T-helper 1 cell treated with Interleukin-12 subunit alpha and Interleukin-12 subunit beta and Interleukin-4 antibody, amounts not matched to agents 30 μg/mL and 1 μg/mL, for 36 hours (primary cell): ENCODE measurements at regions not wholly inside any gene's neighbourhood (a gene's known extent, or its start where the extent isn't known, plus 50 kb on each side); places are given as distances from the start of the nearest gene placed in this dataset.

Source experiments
- H3K27ac Mint-ChIP-seq: one replicate; pipeline ENCODE4 v1.8.0; 2021; ENCODE audit warnings: mild to moderate bottlenecking, mixed read lengths
- H3K27me3 Mint-ChIP-seq: one replicate; pipeline ENCODE4 v1.8.0; 2021; ENCODE audit warnings: low read depth, mixed read lengths
- H3K36me3 Mint-ChIP-seq: one replicate; pipeline ENCODE4 v1.8.0; 2021; ENCODE audit warnings: low read depth, mixed read lengths
- H3K4me1 Mint-ChIP-seq: one replicate; pipeline ENCODE4 v1.8.0; 2021; ENCODE audit warnings: low read depth, mixed read lengths
- H3K4me3 Mint-ChIP-seq: one replicate; pipeline ENCODE4 v1.8.0; 2021; ENCODE audit warnings: mild to moderate bottlenecking, moderate library complexity, mixed read lengths
- H3K9me3 Mint-ChIP-seq: one replicate; pipeline ENCODE4 v1.8.0; 2021; ENCODE audit warnings: mixed read lengths

GRCh38 chr6:169045486-169045885, 208.2 kb downstream of the THBS2 start:
- Mint-ChIP-seq H3K27me3 (no peaks in the 10 kb centered on the region), H3K9me3 (no peaks in the 10 kb centered on the region), H3K4me3 (no peak overlapping the region), H3K27ac (no peak overlapping the region), H3K4me1 (no peaks in the 10 kb centered on the region), H3K36me3 (no peaks in the 10 kb centered on the region)

- Mint-ChIP-seq H3K9me3 (no peaks in the 10 kb centered on the region), H3K36me3 (no peaks in the 10 kb centered on the region), H3K4me1 (no peaks in the 10 kb centered on the region), H3K4me3 (no peak overlapping the region), H3K27ac (no peak overlapping the region), H3K27me3 (no peaks in the 10 kb centered on the region)
These were observed 209.0 kb downstream of the THBS2 start for GRCh38 chr6:169044381-169045230.

- no peak overlapping the region for H3K4me3 Mint-ChIP-seq
- H3K27me3 Mint-ChIP-seq: no peaks in the 10 kb centered on the region
- no peaks in the 10 kb centered on the region for H3K36me3 Mint-ChIP-seq
- no peaks in the 10 kb centered on the region for H3K9me3 Mint-ChIP-seq
- H3K4me1 Mint-ChIP-seq: no peaks in the 10 kb centered on the region
- no peak overlapping the region for H3K27ac Mint-ChIP-seq
These were observed 211.6 kb downstream of the THBS2 start for GRCh38 chr6:169042061-169042460.

- Mint-ChIP-seq H3K4me3 (no peak overlapping the region), H3K36me3 (no peaks in the 10 kb centered on the region), H3K4me1 (no peaks in the 10 kb centered on the region), H3K27me3 (no peaks in the 10 kb centered on the region), H3K9me3 (no peaks in the 10 kb centered on the region), H3K27ac (no peak overlapping the region)
These were observed 212.6 kb downstream of the THBS2 start for GRCh38 chr6:169041078-169041477.

- no peaks in the 10 kb centered on the region for H3K36me3 Mint-ChIP-seq
These were observed 215.0 kb downstream of the THBS2 start for GRCh38 chr6:169038691-169039090.

GRCh38 chr6:169035385-169036240, 218.0 kb downstream of the THBS2 start:
- H3K9me3 Mint-ChIP-seq: no peaks in the 10 kb centered on the region
- no peak overlapping the region for H3K4me3 Mint-ChIP-seq
- no peaks in the 10 kb centered on the region for H3K27me3 Mint-ChIP-seq
- H3K27ac Mint-ChIP-seq: no peak overlapping the region
- H3K36me3 Mint-ChIP-seq: no peaks in the 10 kb centered on the region
- H3K4me1 Mint-ChIP-seq: no peaks in the 10 kb centered on the region

More at GRCh38 chr6:169038691-169039090, 215.0 kb downstream of the THBS2 start:
- no peak overlapping the region for H3K27ac Mint-ChIP-seq
- H3K9me3 Mint-ChIP-seq: no peaks in the 10 kb centered on the region
- H3K4me3 Mint-ChIP-seq: no peak overlapping the region
- no peaks in the 10 kb centered on the region for H3K4me1 Mint-ChIP-seq
- H3K27me3 Mint-ChIP-seq: no peaks in the 10 kb centered on the region

- H3K27ac Mint-ChIP-seq: no peak overlapping the region
- H3K36me3 Mint-ChIP-seq: no peaks in the 10 kb centered on the region
- H3K27me3 Mint-ChIP-seq: no peaks in the 10 kb centered on the region
- no peak overlapping the region for H3K4me3 Mint-ChIP-seq
- H3K9me3 Mint-ChIP-seq: no peaks in the 10 kb centered on the region
- H3K4me1 Mint-ChIP-seq: no peaks in the 10 kb centered on the region
These were observed 219.0 kb downstream of the THBS2 start for GRCh38 chr6:169034516-169035167.

- Mint-ChIP-seq H3K4me1 (no peaks in the 10 kb centered on the region), H3K9me3 (no peaks in the 10 kb centered on the region), H3K36me3 (no peaks in the 10 kb centered on the region), H3K27ac (no peak overlapping the region), H3K27me3 (no peaks in the 10 kb centered on the region), H3K4me3 (no peak overlapping the region)
These were observed 223.8 kb downstream of the THBS2 start for GRCh38 chr6:169029861-169030260.

GRCh38 chr6:169028343-169028742, 225.3 kb downstream of the THBS2 start:
- no peaks in the 10 kb centered on the region for H3K36me3 Mint-ChIP-seq

GRCh38 chr6:169026175-169026574, 227.5 kb downstream of the THBS2 start:
- no peak overlapping the region for H3K4me3 Mint-ChIP-seq
- H3K27ac Mint-ChIP-seq: no peak overlapping the region
- no peaks in the 10 kb centered on the region for H3K27me3 Mint-ChIP-seq
- peaks cover 3% of the 10 kb centered on the region for H3K9me3 Mint-ChIP-seq
- H3K4me1 Mint-ChIP-seq: no peaks in the 10 kb centered on the region
- H3K36me3 Mint-ChIP-seq: no peaks in the 10 kb centered on the region

More at GRCh38 chr6:169028343-169028742, 225.3 kb downstream of the THBS2 start:
- no peaks in the 10 kb centered on the region for H3K27me3 Mint-ChIP-seq
- H3K9me3 Mint-ChIP-seq: peaks cover 3% of the 10 kb centered on the region
- no peak overlapping the region for H3K27ac Mint-ChIP-seq
- no peaks in the 10 kb centered on the region for H3K4me1 Mint-ChIP-seq
- no peak overlapping the region for H3K4me3 Mint-ChIP-seq

- H3K36me3 Mint-ChIP-seq: no peaks in the 10 kb centered on the region
- H3K27ac Mint-ChIP-seq: no peak overlapping the region
- H3K27me3 Mint-ChIP-seq: no peaks in the 10 kb centered on the region
- H3K9me3 Mint-ChIP-seq: peaks cover 3% of the 10 kb centered on the region
- no peak overlapping the region for H3K4me3 Mint-ChIP-seq
- H3K4me1 Mint-ChIP-seq: no peaks in the 10 kb centered on the region
These were observed 229.5 kb downstream of the THBS2 start for GRCh38 chr6:169024047-169024660.

- no peak overlapping the region for H3K27ac Mint-ChIP-seq
- no peaks in the 10 kb centered on the region for H3K27me3 Mint-ChIP-seq
- no peak overlapping the region for H3K4me3 Mint-ChIP-seq
- H3K36me3 Mint-ChIP-seq: no peaks in the 10 kb centered on the region
- peaks cover 3% of the 10 kb centered on the region for H3K9me3 Mint-ChIP-seq
- H3K4me1 Mint-ChIP-seq: no peaks in the 10 kb centered on the region
These were observed 230.3 kb downstream of the THBS2 start for GRCh38 chr6:169023161-169023874.

- Mint-ChIP-seq H3K4me3 (no peak overlapping the region), H3K36me3 (no peaks in the 10 kb centered on the region), H3K27ac (no peak overlapping the region), H3K4me1 (no peaks in the 10 kb centered on the region), H3K27me3 (no peaks in the 10 kb centered on the region), H3K9me3 (peaks cover 9% of the 10 kb centered on the region)
These were observed 231.6 kb downstream of the THBS2 start for GRCh38 chr6:169022079-169022478.

- H3K36me3 Mint-ChIP-seq: no peaks in the 10 kb centered on the region
These were observed 232.8 kb downstream of the THBS2 start for GRCh38 chr6:169020821-169021220.

More at GRCh38 chr6:169020821-169021220, 232.8 kb downstream of the THBS2 start:
- Mint-ChIP-seq H3K27ac (no peak overlapping the region), H3K4me3 (no peak overlapping the region), H3K9me3 (peaks cover 11% of the 10 kb centered on the region), H3K27me3 (no peaks in the 10 kb centered on the region), H3K4me1 (no peaks in the 10 kb centered on the region)
